ENCODE measurements at regions not wholly inside any gene's neighbourhood (a gene's known extent, or its start where the extent isn't known, plus 50 kb on each side); places are given as distances from the start of the nearest gene placed in this dataset.

- DNase-seq: no peak
Measured at GRCh38 chr2:128784626-128785306, 466.1 kb upstream of the HS6ST1 start.

GRCh38 chr2:128786316-128786715 lies 467.6 kb upstream of the HS6ST1 start:
- no peak for DNase-seq

- DNase-seq: no peak
Measured at GRCh38 chr2:128786741-128787478, 468.2 kb upstream of the HS6ST1 start.

GRCh38 chr2:128787616-128788015 lies 468.9 kb upstream of the HS6ST1 start:
- no peak for DNase-seq

- no peak for DNase-seq
Measured at GRCh38 chr2:128788636-128789220, 470.1 kb upstream of the HS6ST1 start.

- no peak for DNase-seq
Measured at GRCh38 chr2:128789221-128789620, 470.6 kb upstream of the HS6ST1 start.

GRCh38 chr2:128789776-128790455 lies 471.2 kb upstream of the HS6ST1 start:
- no peak for DNase-seq

- no peak for DNase-seq
Measured at GRCh38 chr2:128790541-128791001, 471.9 kb upstream of the HS6ST1 start.

- DNase-seq: no peak
Measured at GRCh38 chr2:128791120-128791984, 472.7 kb upstream of the HS6ST1 start.

GRCh38 chr2:128791985-128792320 lies 473.3 kb upstream of the HS6ST1 start:
- DNase-seq: no peak

- DNase-seq: no peak
Measured at GRCh38 chr2:128792476-128793054, 473.9 kb upstream of the HS6ST1 start.

GRCh38 chr2:128793404-128793803 lies 474.7 kb upstream of the HS6ST1 start:
- no peak for DNase-seq

GRCh38 chr2:128794285-128794684 lies 475.6 kb upstream of the HS6ST1 start:
- no peak for DNase-seq

- no peak for DNase-seq
Measured at GRCh38 chr2:128796321-128796720, 477.7 kb upstream of the HS6ST1 start.

GRCh38 chr2:128797092-128797491 lies 478.4 kb upstream of the HS6ST1 start:
- DNase-seq: no peak

- DNase-seq: no peak
Measured at GRCh38 chr2:128797533-128797932, 478.9 kb upstream of the HS6ST1 start.

- no peak for DNase-seq
Measured at GRCh38 chr2:128797937-128798336, 479.3 kb upstream of the HS6ST1 start.

GRCh38 chr2:128798502-128799283 lies 480.0 kb upstream of the HS6ST1 start:
- no peak for DNase-seq

- DNase-seq: no peak
Measured at GRCh38 chr2:128799284-128799552, 480.6 kb upstream of the HS6ST1 start.

- DNase-seq: no peak
Measured at GRCh38 chr2:128799730-128800129, 481.1 kb upstream of the HS6ST1 start.

GRCh38 chr2:128801576-128801975 lies 482.9 kb upstream of the HS6ST1 start:
- no peak for DNase-seq

GRCh38 chr2:128803222-128803621 lies 484.6 kb upstream of the HS6ST1 start:
- no peak for DNase-seq

Data from activated gamma-delta T cell (primary cell).